ENCODE measurements at regions not wholly inside any gene's neighbourhood (a gene's known extent, or its start where the extent isn't known, plus 50 kb on each side); places are given as distances from the start of the nearest gene placed in this dataset.

GRCh38 chr6:753486-753885, 60.5 kb upstream of the EXOC2 start:
- no peak overlapping the region for H2AFZ ChIP-seq (ENCODE audit: low read depth, low read length)
- H3K27me3 ChIP-seq (ENCODE audit: low read depth, low read length) = 0 out of 2 replicates have a peak, but pooled peaks cover 2% of the 10 kb centered on the region
- no peaks in the 10 kb centered on the region for H4K20me1 ChIP-seq (ENCODE audit: insufficient read depth, low read length)
- H3K79me2 ChIP-seq (ENCODE audit: low read length) = no peaks in the 10 kb centered on the region
- TF ChIP-seq CTCF (IDR thresholded peaks at IDR 0.05; ENCODE audit: low read depth, low read length) = no peak
- TF ChIP-seq EZH2phosphoT487 (IDR thresholded peaks at IDR 0.05; ENCODE audit: low read depth) = no peak
- no peaks in the 10 kb centered on the region for H3K36me3 ChIP-seq (replicated peaks; ENCODE audit: low read depth, low read length)
- H3K4me3 ChIP-seq (ENCODE audit: low read length) = no peak overlapping the region
- no peak overlapping the region for H3K27ac ChIP-seq (ENCODE audit: low read length)
- no peak overlapping the region for H3K9ac ChIP-seq (ENCODE audit: low read length)
- no peak overlapping the region for H3K4me2 ChIP-seq (ENCODE audit: low read length)
- no peaks in the 10 kb centered on the region for H3K9me3 ChIP-seq (ENCODE audit: insufficient read depth, low read length)
- H3K4me1 ChIP-seq (ENCODE audit: low read length) = no peaks in the 10 kb centered on the region

DNA sequence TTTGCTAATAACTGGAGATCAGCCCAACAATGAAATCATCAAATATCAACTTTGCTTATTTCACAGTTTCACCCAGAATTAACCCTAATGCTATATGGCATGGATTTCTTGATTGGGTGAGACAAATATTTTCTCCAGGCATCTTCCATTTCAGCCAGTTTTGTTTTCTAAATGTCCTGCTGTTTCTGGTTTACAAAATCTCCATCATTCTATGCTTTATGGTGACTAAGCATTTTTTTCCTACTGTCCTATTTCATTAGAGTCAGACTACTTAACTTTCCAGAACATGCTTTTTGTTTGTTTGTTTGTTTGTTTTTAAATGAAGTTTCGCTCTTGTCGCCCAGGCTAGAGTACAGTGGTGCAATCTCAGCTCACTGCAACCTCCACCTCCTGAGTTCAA, 59.5 kb upstream of the EXOC2 start:
- no peak overlapping the region for H2AFZ ChIP-seq (ENCODE audit: low read depth, low read length)
- no peak overlapping the region for H3K4me2 ChIP-seq (ENCODE audit: low read length)
- TF ChIP-seq EZH2phosphoT487 (IDR thresholded peaks at IDR 0.05; ENCODE audit: low read depth) (no peak), CTCF (IDR thresholded peaks at IDR 0.05; ENCODE audit: low read depth, low read length) (no peak)
- H3K4me3 ChIP-seq (ENCODE audit: low read length) = no peak overlapping the region
- H3K27me3 ChIP-seq (ENCODE audit: low read depth, low read length) = 0 out of 2 replicates have a peak, but pooled peaks cover 2% of the 10 kb centered on the region
- H3K79me2 ChIP-seq (ENCODE audit: low read length) = no peaks in the 10 kb centered on the region
- no peaks in the 10 kb centered on the region for H3K36me3 ChIP-seq (replicated peaks; ENCODE audit: low read depth, low read length)
- no peak overlapping the region for H3K27ac ChIP-seq (ENCODE audit: low read length)
- no peak overlapping the region for H3K9ac ChIP-seq (ENCODE audit: low read length)
- H4K20me1 ChIP-seq (ENCODE audit: insufficient read depth, low read length) = no peaks in the 10 kb centered on the region
- no peaks in the 10 kb centered on the region for H3K9me3 ChIP-seq (ENCODE audit: insufficient read depth, low read length)
- H3K4me1 ChIP-seq (ENCODE audit: low read length) = no peaks in the 10 kb centered on the region

GRCh38 chr6:751765-752164, 58.8 kb upstream of the EXOC2 start:
- Histone ChIP-seq H2AFZ (ENCODE audit: low read depth, low read length) (no peak overlapping the region), H3K4me1 (ENCODE audit: low read length) (no peaks in the 10 kb centered on the region), H3K36me3 (replicated peaks; ENCODE audit: low read depth, low read length) (no peaks in the 10 kb centered on the region), H3K79me2 (ENCODE audit: low read length) (no peaks in the 10 kb centered on the region), H3K27me3 (ENCODE audit: low read depth, low read length) (0 out of 2 replicates have a peak, but pooled peaks cover 2% of the 10 kb centered on the region), H4K20me1 (ENCODE audit: insufficient read depth, low read length) (no peaks in the 10 kb centered on the region), H3K4me3 (ENCODE audit: low read length) (no peak overlapping the region), H3K9me3 (ENCODE audit: insufficient read depth, low read length) (no peaks in the 10 kb centered on the region), H3K9ac (ENCODE audit: low read length) (no peak overlapping the region), H3K27ac (ENCODE audit: low read length) (no peak overlapping the region), H3K4me2 (ENCODE audit: low read length) (no peak overlapping the region)
- TF ChIP-seq EZH2phosphoT487 (IDR thresholded peaks at IDR 0.05; ENCODE audit: low read depth) = no peak

- H3K4me3 ChIP-seq (ENCODE audit: low read length) = no peak overlapping the region
- no peak overlapping the region for H3K27ac ChIP-seq (ENCODE audit: low read length)
- H3K36me3 ChIP-seq (replicated peaks; ENCODE audit: low read depth, low read length) = no peaks in the 10 kb centered on the region
- no peak overlapping the region for H3K9ac ChIP-seq (ENCODE audit: low read length)
- no peak overlapping the region for H3K4me2 ChIP-seq (ENCODE audit: low read length)
- no peaks in the 10 kb centered on the region for H3K79me2 ChIP-seq (ENCODE audit: low read length)
- H3K4me1 ChIP-seq (ENCODE audit: low read length) = no peaks in the 10 kb centered on the region
- no peaks in the 10 kb centered on the region for H4K20me1 ChIP-seq (ENCODE audit: insufficient read depth, low read length)
- H2AFZ ChIP-seq (ENCODE audit: low read depth, low read length) = no peak overlapping the region
- H3K27me3 ChIP-seq (ENCODE audit: low read depth, low read length) = 0 out of 2 replicates have a peak, but pooled peaks cover 2% of the 10 kb centered on the region
- no peak for TF ChIP-seq EZH2phosphoT487 (IDR thresholded peaks at IDR 0.05; ENCODE audit: low read depth)
- no peak for TF ChIP-seq CTCF (IDR thresholded peaks at IDR 0.05; ENCODE audit: low read depth, low read length)
- H3K9me3 ChIP-seq (ENCODE audit: insufficient read depth, low read length) = no peaks in the 10 kb centered on the region
Observed at GRCh38 chr6:747921-748320, 55.0 kb upstream of the EXOC2 start.

- Histone ChIP-seq H3K4me1 (ENCODE audit: low read length) (peaks cover 3% of the 10 kb centered on the region), H3K9me3 (ENCODE audit: insufficient read depth, low read length) (no peaks in the 10 kb centered on the region), H3K79me2 (ENCODE audit: low read length) (no peaks in the 10 kb centered on the region), H3K9ac (ENCODE audit: low read length) (no peak overlapping the region), H4K20me1 (ENCODE audit: insufficient read depth, low read length) (no peaks in the 10 kb centered on the region), H3K36me3 (replicated peaks; ENCODE audit: low read depth, low read length) (no peaks in the 10 kb centered on the region), H3K4me3 (ENCODE audit: low read length) (no peak overlapping the region), H3K27ac (ENCODE audit: low read length) (no peak overlapping the region), H3K4me2 (ENCODE audit: low read length) (no peak overlapping the region), H3K27me3 (ENCODE audit: low read depth, low read length) (0 out of 2 replicates have a peak, but pooled peaks cover 2% of the 10 kb centered on the region), H2AFZ (ENCODE audit: low read depth, low read length) (no peak overlapping the region)
- TF ChIP-seq EZH2phosphoT487 (IDR thresholded peaks at IDR 0.05; ENCODE audit: low read depth) = no peak
- no peak for TF ChIP-seq CTCF (IDR thresholded peaks at IDR 0.05; ENCODE audit: low read depth, low read length)
Observed at GRCh38 chr6:747028-747427, 54.1 kb upstream of the EXOC2 start.
